Sigmoid colon (tissue), 6 donors: ENCODE measurements at regions not wholly inside any gene's neighbourhood (a gene's known extent, or its start where the extent isn't known, plus 50 kb on each side); places are given as distances from the start of the nearest gene placed in this dataset.

Source experiments
- DNase-seq: peaks from one replicate; pipeline ENCODE4 v3.0.0-alpha.2; 2019
- H3K27ac ChIP-seq, 4 donors: fragments of 200-600 bp; sonication (generic); one replicate each; pipeline ENCODE4 v1.5.1; 2016 to 2019; ENCODE audit warnings: mild to moderate bottlenecking in 1 of 4
- H3K27me3 ChIP-seq, 3 donors: fragments of 200-600 bp; sonication (generic); one replicate each; pipeline ENCODE4 v1.5.1; 2019; ENCODE audit warnings: mild to moderate bottlenecking in 1 of 3
- H3K36me3 ChIP-seq, 4 donors: fragments of 200-600 bp; sonication (generic); one replicate each; pipeline ENCODE4 v1.5.1; 2016 to 2019
- H3K4me1 ChIP-seq, 4 donors: fragments of 200-600 bp; sonication (generic); one replicate each; pipeline ENCODE4 v1.5.1; 2017 to 2019
- H3K4me3 ChIP-seq, 4 donors: fragments of 200-600 bp; sonication (generic); one replicate each; pipeline ENCODE4 v1.5.1; 2017 to 2019; ENCODE audit warnings: mild to moderate bottlenecking in 2 of 4, moderate library complexity in 1 of 4
- H3K9me3 ChIP-seq, 4 donors: fragments of 200-600 bp in 3 of 4; sonication (generic) in 3 of 4; one replicate each; pipeline versions ENCODE4 v1.5.1 to v1.6.1; 2013 to 2019
- CTCF ChIP-seq, 4 experiments: fragments of 450-650 bp in 3 of 4; fragments of 200-600 bp in 1 of 4; IDR thresholded peaks; one replicate each; pipeline ENCODE4 v1.5.1; 2016 to 2019; ENCODE audit warnings: antibody characterized with exemption in 4 of 4, mild to moderate bottlenecking in 3 of 4, moderate library complexity in 2 of 4
- EP300 ChIP-seq, 4 donors: sonication (generic); formaldehyde crosslinking; IDR thresholded peaks; one replicate each; pipeline ENCODE4 v1.6.1; 2017; ENCODE audit warnings: antibody characterized with exemption in 4 of 4
- POLR2A ChIP-seq, 2 donors: fragments of 450-650 bp; IDR thresholded peaks; one replicate each; pipeline ENCODE4 v1.6.1; 2016; ENCODE audit warnings: antibody characterized with exemption in 2 of 2, mild to moderate bottlenecking in 2 of 2, moderate library complexity in 2 of 2
- POLR2AphosphoS5 ChIP-seq, 4 donors: sonication (generic); formaldehyde crosslinking; IDR thresholded peaks; one replicate each; pipeline ENCODE4 v1.6.1; 2017; ENCODE audit warnings: antibody characterized with exemption in 4 of 4
- whole genome bisulfite sequencing, 2 donors: extraction: QIAGEN DNeasy Blood & Tissue Kit; methylation state at CpG; one replicate each; pipeline ENCODE4 v1.1.7; 2013; 5-methylcytosine and 5-hydroxymethylcytosine counted together
- intact Hi-C: fragments of 100-400 bp; cut with DNase I; formaldehyde crosslinking; loops from one replicate; pipeline ENCODE4 v1.15.1; 2023
- donor health status: healthy with polysubstance abuse.
- donor health status: healthy.

GRCh38 chr2:153635494-153635893 lies 156.9 kb upstream of the RPRM start:
- H3K27me3 ChIP-seq = no peaks in the 10 kb centered on the region
- H3K9me3 ChIP-seq = no peaks in the 10 kb centered on the region
- no peaks in the 10 kb centered on the region for H3K36me3 ChIP-seq
- DNase-seq = no peak
- H3K4me1 ChIP-seq = no peaks in the 10 kb centered on the region
- H3K27ac ChIP-seq = no peak overlapping the region
- WGBS, 2 donors = 77 to 84% methylated on average over 2 of the region's 2 CpGs
- intact Hi-C loops = no loop called here
- H3K4me3 ChIP-seq = no peak overlapping the region
- TF ChIP-seq EP300 (IDR thresholded peaks at IDR 0.05) = no peak
- no peak for TF ChIP-seq POLR2AphosphoS5 (IDR thresholded peaks at IDR 0.05)
- TF ChIP-seq POLR2A (IDR thresholded peaks at IDR 0.05) = no peak
- no peak for TF ChIP-seq CTCF (IDR thresholded peaks at IDR 0.05)

GRCh38 chr2:153641046-153641445 lies 162.5 kb upstream of the RPRM start:
- WGBS, 2 donors = 79 to 82% methylated on average over 2 of the region's 2 CpGs
- no peak overlapping the region for H3K4me3 ChIP-seq
- no peak for DNase-seq
- H3K36me3 ChIP-seq = no peaks in the 10 kb centered on the region
- intact Hi-C loops = no loop called here
- no peak for TF ChIP-seq CTCF (IDR thresholded peaks at IDR 0.05)
- no peak for TF ChIP-seq POLR2AphosphoS5 (IDR thresholded peaks at IDR 0.05)
- no peak for TF ChIP-seq POLR2A (IDR thresholded peaks at IDR 0.05)
- no peak for TF ChIP-seq EP300 (IDR thresholded peaks at IDR 0.05)
- H3K27ac ChIP-seq = no peak overlapping the region
- H3K27me3 ChIP-seq = no peaks in the 10 kb centered on the region
- no peaks in the 10 kb centered on the region for H3K9me3 ChIP-seq
- H3K4me1 ChIP-seq = no peaks in the 10 kb centered on the region

GRCh38 chr2:153644955-153645354 lies 166.4 kb upstream of the RPRM start:
- H3K36me3 ChIP-seq = no peaks in the 10 kb centered on the region
- 77 to 79% methylated on average over 5 of the region's 5 CpGs for WGBS, 2 donors
- no peak for DNase-seq
- intact Hi-C loops = no loop called here
- H3K27ac ChIP-seq = no peak overlapping the region
- no peaks in the 10 kb centered on the region for H3K9me3 ChIP-seq
- H3K27me3 ChIP-seq = no peaks in the 10 kb centered on the region
- H3K4me1 ChIP-seq = no peaks in the 10 kb centered on the region
- TF ChIP-seq POLR2AphosphoS5 (IDR thresholded peaks at IDR 0.05) (no peak), POLR2A (IDR thresholded peaks at IDR 0.05) (no peak), CTCF (IDR thresholded peaks at IDR 0.05) (no peak), EP300 (IDR thresholded peaks at IDR 0.05) (no peak)
- H3K4me3 ChIP-seq = no peak overlapping the region

GRCh38 chr2:153645599-153645998 lies 167.0 kb upstream of the RPRM start:
- H3K27me3 ChIP-seq = no peaks in the 10 kb centered on the region
- H3K4me3 ChIP-seq = no peak overlapping the region
- H3K36me3 ChIP-seq = no peaks in the 10 kb centered on the region
- H3K4me1 ChIP-seq = no peaks in the 10 kb centered on the region
- intact Hi-C loops = no loop called here
- no peak for DNase-seq
- H3K27ac ChIP-seq = no peak overlapping the region
- H3K9me3 ChIP-seq = no peaks in the 10 kb centered on the region
- TF ChIP-seq POLR2A (IDR thresholded peaks at IDR 0.05) (no peak), CTCF (IDR thresholded peaks at IDR 0.05) (no peak), EP300 (IDR thresholded peaks at IDR 0.05) (no peak), POLR2AphosphoS5 (IDR thresholded peaks at IDR 0.05) (no peak)

GRCh38 chr2:153657651-153658050 lies 179.1 kb upstream of the RPRM start:
- H3K4me1 ChIP-seq = no peaks in the 10 kb centered on the region
- no peaks in the 10 kb centered on the region for H3K27me3 ChIP-seq
- no peak for DNase-seq
- no peak overlapping the region for H3K27ac ChIP-seq
- WGBS, 2 donors = 81 to 88% methylated on average over 1 of the region's 1 CpG
- H3K4me3 ChIP-seq = no peak overlapping the region
- no peaks in the 10 kb centered on the region for H3K9me3 ChIP-seq
- no peaks in the 10 kb centered on the region for H3K36me3 ChIP-seq
- no peak for TF ChIP-seq EP300 (IDR thresholded peaks at IDR 0.05)
- TF ChIP-seq POLR2AphosphoS5 (IDR thresholded peaks at IDR 0.05) = no peak
- TF ChIP-seq POLR2A (IDR thresholded peaks at IDR 0.05) = no peak
- no peak for TF ChIP-seq CTCF (IDR thresholded peaks at IDR 0.05)
- intact Hi-C loops = no loop called here
